Mucosa of descending colon (tissue), 3 donors: ENCODE measurements at regions not wholly inside any gene's neighbourhood (a gene's known extent, or its start where the extent isn't known, plus 50 kb on each side); places are given as distances from the start of the nearest gene placed in this dataset.

Experiments used
- ATAC-seq: fragments of 200-7000 bp; cut with Tn5 transposase; one replicate; pipeline ENCODE4 v1.9.1; 2020; ENCODE audit warnings: mild to moderate bottlenecking, moderate library complexity
- DNase-seq, 3 donors: peaks; one replicate each; pipeline ENCODE4 v3.0.0-alpha.2; 2020
- H3K36me3 ChIP-seq: fragments of 200-600 bp; one replicate; pipeline ENCODE4 v1.8.0; 2021; ENCODE audit warnings: low read depth, mild to moderate bottlenecking
- H3K4me1 ChIP-seq: fragments of 200-600 bp; one replicate; pipeline ENCODE4 v1.8.0; 2021; ENCODE audit warnings: low read depth, mild to moderate bottlenecking
- H3K4me3 ChIP-seq: fragments of 200-600 bp; one replicate; pipeline ENCODE4 v1.8.0; 2021; ENCODE audit warnings: mild to moderate bottlenecking
- H3K9me3 ChIP-seq: fragments of 200-600 bp; one replicate; pipeline ENCODE4 v1.8.0; 2021; ENCODE audit warnings: mild to moderate bottlenecking
- CTCF ChIP-seq: fragments of 200-600 bp; IDR thresholded peaks from one replicate; pipeline ENCODE4 v1.8.0; 2022; ENCODE audit warnings: antibody characterized with exemption, mild to moderate bottlenecking
- intact Hi-C, 2 donors: fragments of 100-400 bp; cut with DNase I in 1 of 2; cut with micrococcal nuclease in 1 of 2; formaldehyde crosslinking; loops; one replicate each; pipeline versions ENCODE4 v1.11.0 to v1.11.1; 2022; cut with DNase I, micrococcal nuclease
- donor health status: DM: no; HTN: no; CAD: no; lungs with moderate emphysema.
- donor health status: DM: no; HTN: no; CAD: no.
- donor health status: DM: no; HTN: yes; CAD: no.

GRCh38 chr2:220040346-220040745 is 412.9 kb downstream of the SLC4A3 start:
- H3K4me3 ChIP-seq, result no peak overlapping the region
- no peak for TF ChIP-seq CTCF
- H3K9me3 ChIP-seq, result no peaks in the 10 kb centered on the region
- H3K36me3 ChIP-seq, result no peaks in the 10 kb centered on the region
- ATAC-seq (no peak), DNase-seq (no peak)
- no peaks in the 10 kb centered on the region for H3K4me1 ChIP-seq
- intact Hi-C loops, result no loop called here

GRCh38 chr2:220041447-220041846 is 414.0 kb downstream of the SLC4A3 start:
- no peaks in the 10 kb centered on the region for H3K9me3 ChIP-seq
- H3K36me3 ChIP-seq, result no peaks in the 10 kb centered on the region
- H3K4me3 ChIP-seq, result no peak overlapping the region
- no peak for TF ChIP-seq CTCF
- no peak for ATAC-seq
- intact Hi-C loops, result no loop called here
- no peaks in the 10 kb centered on the region for H3K4me1 ChIP-seq
- DNase-seq, result no peak

GRCh38 chr2:220043155-220043989 is 415.9 kb downstream of the SLC4A3 start:
- H3K4me3 ChIP-seq, result no peak overlapping the region
- ATAC-seq (no peak), DNase-seq (no peak)
- H3K4me1 ChIP-seq, result no peaks in the 10 kb centered on the region
- H3K36me3 ChIP-seq, result no peaks in the 10 kb centered on the region
- H3K9me3 ChIP-seq, result no peaks in the 10 kb centered on the region
- intact Hi-C loops, result no loop called here
- no peak for TF ChIP-seq CTCF

- intact Hi-C loops, result no loop called here
- no peak for TF ChIP-seq CTCF
- Histone ChIP-seq H3K4me3 (no peak overlapping the region), H3K36me3 (no peaks in the 10 kb centered on the region), H3K9me3 (no peaks in the 10 kb centered on the region), H3K4me1 (no peaks in the 10 kb centered on the region)
- ATAC-seq, result no peak
- no peak for DNase-seq
These were observed 416.5 kb downstream of the SLC4A3 start for GRCh38 chr2:220043990-220044335.

GRCh38 chr2:220044383-220044782 is 417.0 kb downstream of the SLC4A3 start:
- ATAC-seq (no peak), DNase-seq (no peak)
- H3K36me3 ChIP-seq, result no peaks in the 10 kb centered on the region
- no peak for TF ChIP-seq CTCF
- H3K4me3 ChIP-seq, result no peak overlapping the region
- no peaks in the 10 kb centered on the region for H3K9me3 ChIP-seq
- intact Hi-C loops, result no loop called here
- no peaks in the 10 kb centered on the region for H3K4me1 ChIP-seq
